Posterior vena cava (tissue), 2 donors: ENCODE measurements at regions not wholly inside any gene's neighbourhood (a gene's known extent, or its start where the extent isn't known, plus 50 kb on each side); places are given as distances from the start of the nearest gene placed in this dataset.

ENCODE experiments used
- DNase-seq: peaks from one replicate; pipeline ENCODE4 v3.0.0-alpha.2; 2020; ENCODE audit warnings: low spot score
- intact Hi-C, 2 donors: fragments of 100-400 bp; cut with DNase I; formaldehyde crosslinking; loops; one replicate each; pipeline versions ENCODE4 v1.14.1 to v1.14.2; 2022 to 2023
- donor health status: DM: yes; HTN: yes; CAD: no.
- donor health status: DM: yes; HTN: yes; CAD: no.

GRCh38 chr5:35372482-35372881 is 142.2 kb upstream of the PRLR start:
- intact Hi-C loops, result no loop called here
- no peak for DNase-seq

- no peak for DNase-seq
- intact Hi-C loops, result no loop called here
These were observed 141.7 kb upstream of the PRLR start for GRCh38 chr5:35371951-35372426.

GRCh38 chr5:35370871-35371270 is 140.6 kb upstream of the PRLR start:
- DNase-seq, result no peak
- intact Hi-C loops, result no loop called here

GRCh38 chr5:35369965-35370790 is 139.9 kb upstream of the PRLR start:
- DNase-seq, result no peak
- intact Hi-C loops, result no loop called here

DNA sequence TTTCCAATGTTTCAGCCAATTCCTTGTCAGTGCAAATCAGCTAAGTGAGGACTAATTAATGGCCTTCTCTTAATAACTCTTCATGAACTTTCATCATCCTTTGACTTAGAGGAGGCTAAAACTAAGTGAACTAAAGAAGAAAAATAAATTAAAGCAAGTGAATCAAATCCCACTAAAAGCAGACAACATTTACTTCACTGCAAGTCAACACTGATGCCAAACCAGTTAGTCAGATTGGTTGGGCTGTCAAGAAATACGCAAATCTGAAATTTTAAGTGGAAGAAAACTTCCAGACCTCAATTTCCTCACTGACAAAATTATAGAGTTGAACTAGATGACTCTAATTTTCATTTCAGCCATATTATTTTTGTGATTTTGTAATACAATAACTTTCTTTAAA is 137.2 kb upstream of the PRLR start:
- no peak for DNase-seq

DNA sequence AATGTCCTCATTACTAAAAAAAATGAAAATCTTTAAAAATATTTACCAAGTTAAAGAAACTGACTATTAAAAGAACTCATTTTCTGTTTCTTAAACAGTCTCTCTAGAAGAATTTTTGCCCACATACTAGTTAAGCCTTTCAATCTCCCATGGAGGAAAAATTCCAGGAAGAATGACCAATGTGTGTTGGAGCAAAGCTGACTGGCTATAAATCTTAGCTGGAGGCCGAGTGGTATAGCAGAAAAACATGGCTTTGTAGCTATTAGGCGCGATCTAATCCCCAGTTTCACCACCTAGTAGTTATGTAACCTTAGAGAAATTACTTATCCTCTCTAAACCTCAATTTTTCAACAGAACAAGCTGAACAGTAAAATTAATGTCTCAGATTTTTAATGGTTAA is 135.5 kb upstream of the PRLR start:
- no peak for DNase-seq
- intact Hi-C loops, result no loop called here

More for the DNA sequence above, 137.2 kb upstream of the PRLR start:
- intact Hi-C loops, result no loop called here

DNA sequence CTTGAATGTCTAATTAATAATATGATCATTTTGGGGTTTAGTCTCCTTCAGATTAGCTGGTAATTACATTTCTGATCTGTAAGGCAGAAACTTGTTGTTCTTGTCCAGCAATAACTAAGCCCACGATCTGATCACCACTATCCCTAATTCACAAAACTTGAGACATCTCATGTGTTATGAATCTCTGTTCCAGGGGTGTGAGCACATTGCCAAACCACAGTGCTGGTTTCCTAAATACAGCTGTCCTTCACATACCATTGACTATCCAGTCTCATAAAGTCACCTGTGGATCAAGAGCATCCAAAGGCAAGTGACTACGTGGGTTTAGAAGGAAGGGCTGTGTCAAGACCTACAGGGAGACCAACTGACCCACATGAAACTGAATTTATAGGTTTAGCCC is 134.1 kb upstream of the PRLR start:
- intact Hi-C loops, result no loop called here
- no peak for DNase-seq

- intact Hi-C loops, result no loop called here
These were observed 133.2 kb upstream of the PRLR start for GRCh38 chr5:35363387-35363965.

GRCh38 chr5:35362772-35363171 is 132.5 kb upstream of the PRLR start:
- DNase-seq, result no peak
- intact Hi-C loops, result no loop called here

More at GRCh38 chr5:35363387-35363965, 133.2 kb upstream of the PRLR start:
- DNase-seq, result no peak

DNA sequence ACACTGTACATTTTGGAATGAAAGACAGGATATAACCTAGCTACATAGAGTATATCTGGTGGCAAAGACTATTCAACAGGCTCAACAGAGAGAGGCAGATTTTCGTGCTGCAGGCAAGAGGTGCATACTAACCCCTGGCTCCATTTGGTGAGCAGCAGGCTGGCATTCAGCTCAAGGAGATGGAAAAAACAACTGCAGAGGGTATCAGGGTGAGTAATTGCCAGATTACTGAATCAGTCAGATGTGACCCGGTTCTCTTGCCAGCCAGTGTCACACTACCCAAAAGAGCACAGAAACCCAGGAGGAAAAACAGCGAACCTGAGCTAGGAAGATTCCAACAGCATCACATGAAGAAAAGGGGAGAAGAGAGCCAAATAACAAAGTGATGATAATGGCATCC is 130.4 kb upstream of the PRLR start:
- DNase-seq, result no peak
- intact Hi-C loops, result no loop called here

- DNase-seq, result no peak
- intact Hi-C loops, result no loop called here
These were observed 129.6 kb upstream of the PRLR start for GRCh38 chr5:35359859-35360258.

GRCh38 chr5:35357973-35358372 is 127.7 kb upstream of the PRLR start:
- intact Hi-C loops, result no loop called here
- no peak for DNase-seq

DNA sequence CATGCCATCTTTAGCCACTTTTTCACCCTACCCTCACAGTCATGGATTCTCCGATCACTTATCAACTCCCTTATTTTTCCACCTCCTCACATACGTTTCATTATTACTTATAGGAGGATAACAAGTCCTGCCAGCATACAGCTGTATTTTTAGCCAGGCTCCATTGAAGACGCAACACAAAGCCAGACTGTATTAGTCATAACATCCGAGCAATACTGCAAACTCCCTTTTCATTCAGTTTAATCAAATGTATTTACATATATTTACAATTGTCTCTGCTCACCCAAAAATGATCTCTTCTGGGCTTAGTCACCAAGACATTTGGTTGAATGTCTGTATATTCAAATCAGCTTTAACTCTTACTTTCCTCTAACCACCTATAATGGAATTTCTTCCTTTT is 126.4 kb upstream of the PRLR start:
- intact Hi-C loops, result no loop called here
- no peak for DNase-seq

GRCh38 chr5:35354751-35355150 is 124.5 kb upstream of the PRLR start:
- no peak for DNase-seq
- intact Hi-C loops, result no loop called here

GRCh38 chr5:35345222-35345621 is 114.9 kb upstream of the PRLR start:
- intact Hi-C loops, result no loop called here
- DNase-seq, result no peak

GRCh38 chr5:35342664-35343063 is 112.4 kb upstream of the PRLR start:
- no peak for DNase-seq
- intact Hi-C loops, result no loop called here

DNA sequence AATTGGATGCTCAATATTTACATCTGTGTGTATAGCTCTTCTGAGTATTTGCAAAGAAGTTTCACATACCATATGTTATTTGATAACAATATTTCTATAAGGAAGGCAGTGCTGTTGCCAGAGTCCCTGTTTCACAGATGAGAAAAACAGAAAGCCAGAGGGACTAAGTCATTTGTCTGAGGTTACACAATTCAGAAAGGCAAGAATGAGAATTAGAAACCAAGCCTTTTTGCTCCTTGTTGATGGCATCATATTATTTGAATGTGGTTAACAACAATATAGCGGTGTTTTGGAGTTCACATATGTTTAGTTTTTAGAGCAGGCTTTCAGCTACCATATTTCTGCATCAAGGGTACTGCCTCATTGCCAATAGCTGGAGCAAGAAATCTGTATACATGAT is 110.9 kb upstream of the PRLR start:
- intact Hi-C loops, result no loop called here
- DNase-seq, result no peak

DNA sequence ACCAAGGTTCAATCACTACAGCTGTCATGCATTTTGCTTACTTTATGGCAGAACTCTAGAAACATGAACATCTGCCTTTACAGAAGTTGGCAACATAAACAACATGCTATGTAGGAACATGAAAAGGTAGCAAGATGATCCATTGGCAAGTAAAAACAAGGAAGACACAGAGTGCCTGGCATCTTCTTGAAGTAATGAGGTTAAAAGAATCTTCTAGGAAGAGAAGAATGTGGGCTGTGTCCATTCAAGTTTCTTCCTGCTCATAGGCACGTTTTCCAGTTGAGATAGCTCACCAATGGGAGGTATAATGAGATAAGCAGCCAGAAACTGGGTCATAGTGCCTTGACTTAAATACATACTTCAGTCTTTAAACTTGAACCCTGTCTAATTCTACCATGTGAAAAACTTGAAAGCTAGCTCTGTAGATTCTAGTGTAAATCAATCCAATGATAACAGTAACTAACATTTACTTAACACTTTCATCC is 109.4 kb upstream of the PRLR start:
- intact Hi-C loops, result loop anchor here in 1 of 2 donors (10.0 kb wide), 1 partner anchor 995 kb away; no protein-coding TSS in a partner anchor
- DNase-seq, result no peak

DNA sequence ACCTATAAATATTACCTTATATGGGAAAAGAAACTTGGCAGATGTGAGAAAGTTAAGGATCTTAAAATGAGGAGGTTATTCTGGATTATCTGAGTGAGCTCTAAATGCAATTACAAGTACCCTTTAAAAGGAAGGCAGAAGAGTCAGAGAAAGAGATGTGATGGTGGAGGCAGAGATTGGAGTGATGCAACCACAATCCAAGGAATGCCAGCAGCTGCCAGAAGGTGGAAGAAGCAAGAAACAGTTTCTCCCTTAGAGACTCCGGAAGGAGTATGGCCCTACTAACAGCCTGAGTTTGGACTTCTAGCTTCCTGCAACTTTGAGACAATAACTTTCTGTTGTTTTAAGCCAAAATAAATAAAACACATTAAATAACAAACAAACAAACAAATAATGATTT is 108.7 kb upstream of the PRLR start:
- no peak for DNase-seq
- intact Hi-C loops, result loop anchor here in 1 of 2 donors (10.0 kb wide), 1 partner anchor 996 kb away; no protein-coding TSS in a partner anchor

DNA sequence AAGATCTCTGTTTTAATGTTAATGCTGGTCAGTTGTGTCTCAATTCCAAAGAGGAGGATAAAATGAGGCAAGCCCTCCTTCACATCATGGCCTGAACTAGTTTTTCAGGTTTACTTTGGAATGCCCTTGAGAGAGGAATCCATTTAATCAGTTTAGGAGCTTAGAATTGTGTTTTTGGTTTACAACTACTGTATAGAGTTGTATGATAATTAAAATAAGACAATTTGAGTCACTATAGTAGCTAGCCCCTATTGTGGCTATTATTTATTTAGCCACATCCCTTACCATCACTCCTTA is 107.8 kb upstream of the PRLR start:
- intact Hi-C loops, result loop anchor here in 1 of 2 donors (10.0 kb wide), 1 partner anchor 997 kb away; no protein-coding TSS in a partner anchor

More for the DNA sequence above, 107.8 kb upstream of the PRLR start:
- DNase-seq, result no peak
